ENCODE measurements at regions not wholly inside any gene's neighbourhood (a gene's known extent, or its start where the extent isn't known, plus 50 kb on each side); places are given as distances from the start of the nearest gene placed in this dataset.

GRCh38 chr14:95025218-95025617, 132.1 kb downstream of the DICER1 start:
- no peaks in the 10 kb centered on the region for H3K36me3 ChIP-seq
- TF ChIP-seq CTCF (IDR thresholded peaks at IDR 0.05): no peak
- DNase-seq (ENCODE audit: low spot score in 2 of 2): no peak
- H3K27ac ChIP-seq: no peak overlapping the region
- H3K9me3 ChIP-seq: no peaks in the 10 kb centered on the region
- intact Hi-C loops (cut with DNase I): no loop called here
- no peak overlapping the region for H3K4me3 ChIP-seq
- no peaks in the 10 kb centered on the region for H3K27me3 ChIP-seq
- no peaks in the 10 kb centered on the region for H3K4me1 ChIP-seq

- no peak for DNase-seq (ENCODE audit: low spot score in 2 of 2)
- no peak for TF ChIP-seq CTCF (IDR thresholded peaks at IDR 0.05)
These were observed 132.9 kb downstream of the DICER1 start for GRCh38 chr14:95024380-95024779.

GRCh38 chr14:95023886-95024285, 133.4 kb downstream of the DICER1 start:
- no peak for DNase-seq (ENCODE audit: low spot score in 2 of 2)
- Histone ChIP-seq H3K36me3 (no peaks in the 10 kb centered on the region), H3K27ac (no peak overlapping the region), H3K4me3 (no peak overlapping the region), H3K27me3 (no peaks in the 10 kb centered on the region), H3K9me3 (no peaks in the 10 kb centered on the region), H3K4me1 (no peaks in the 10 kb centered on the region)
- no peak for TF ChIP-seq CTCF (IDR thresholded peaks at IDR 0.05)
- intact Hi-C loops (cut with DNase I): no loop called here

More at GRCh38 chr14:95024380-95024779, 132.9 kb downstream of the DICER1 start:
- intact Hi-C loops (cut with DNase I): no loop called here
- H3K4me3 ChIP-seq: no peak overlapping the region
- H3K27me3 ChIP-seq: no peaks in the 10 kb centered on the region
- no peaks in the 10 kb centered on the region for H3K4me1 ChIP-seq
- no peaks in the 10 kb centered on the region for H3K36me3 ChIP-seq
- no peak overlapping the region for H3K27ac ChIP-seq
- no peaks in the 10 kb centered on the region for H3K9me3 ChIP-seq

DNA sequence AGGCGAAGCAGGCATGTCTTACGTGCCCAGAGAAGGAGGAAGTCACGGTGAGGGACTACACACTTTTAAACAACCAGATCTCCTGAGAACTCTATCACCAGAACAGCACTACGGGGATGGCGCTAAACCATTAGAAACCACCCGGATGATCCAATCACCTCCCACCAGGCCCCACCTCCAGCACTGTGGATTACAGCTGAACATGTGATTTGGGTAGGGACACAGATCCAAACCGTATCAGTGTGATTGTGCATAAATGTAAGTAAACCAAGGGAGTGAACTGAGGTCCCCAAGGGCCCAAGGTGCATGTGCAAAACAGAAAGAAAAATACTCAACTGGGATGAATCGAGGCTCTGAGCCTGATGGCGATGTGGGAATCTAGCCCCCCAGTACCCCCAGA, 134.2 kb downstream of the DICER1 start:
- no peak overlapping the region for H3K4me3 ChIP-seq
- H3K27ac ChIP-seq: no peak overlapping the region
- intact Hi-C loops (cut with DNase I): no loop called here
- no peaks in the 10 kb centered on the region for H3K36me3 ChIP-seq
- no peak for TF ChIP-seq CTCF (IDR thresholded peaks at IDR 0.05)
- no peaks in the 10 kb centered on the region for H3K9me3 ChIP-seq
- no peaks in the 10 kb centered on the region for H3K27me3 ChIP-seq
- no peaks in the 10 kb centered on the region for H3K4me1 ChIP-seq
- no peak for DNase-seq (ENCODE audit: low spot score in 2 of 2)

- no peaks in the 10 kb centered on the region for H3K36me3 ChIP-seq
- intact Hi-C loops (cut with DNase I): no loop called here
- H3K9me3 ChIP-seq: no peaks in the 10 kb centered on the region
- H3K4me1 ChIP-seq: no peaks in the 10 kb centered on the region
- no peak for DNase-seq (ENCODE audit: low spot score in 2 of 2)
- H3K27me3 ChIP-seq: no peaks in the 10 kb centered on the region
- no peak overlapping the region for H3K27ac ChIP-seq
- no peak for TF ChIP-seq CTCF (IDR thresholded peaks at IDR 0.05)
- H3K4me3 ChIP-seq: no peak overlapping the region
These were observed 135.7 kb downstream of the DICER1 start for GRCh38 chr14:95021588-95021987.

DNA sequence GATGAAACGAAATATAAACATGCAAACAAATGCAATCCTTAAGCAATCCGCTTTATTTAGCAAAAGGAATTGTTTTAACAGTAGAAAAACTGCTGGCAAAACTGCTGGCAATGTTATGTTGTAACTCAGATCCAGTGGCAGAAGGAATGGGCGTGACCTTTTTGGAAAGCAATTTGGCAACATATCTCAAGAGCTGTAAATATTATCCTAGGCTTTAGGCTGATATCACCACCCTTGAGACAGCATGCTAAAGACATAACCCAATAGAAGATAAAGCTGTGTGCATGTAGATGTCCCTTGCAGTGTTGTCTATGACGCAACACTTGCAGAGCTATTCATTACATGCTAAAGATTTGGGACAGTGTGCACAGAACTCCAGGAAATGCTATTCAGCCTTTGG, 138.5 kb downstream of the DICER1 start:
- DNase-seq (ENCODE audit: low spot score in 2 of 2): no peak
- intact Hi-C loops (cut with DNase I): no loop called here
- H3K36me3 ChIP-seq: no peaks in the 10 kb centered on the region
- no peak overlapping the region for H3K4me3 ChIP-seq
- no peaks in the 10 kb centered on the region for H3K4me1 ChIP-seq
- no peaks in the 10 kb centered on the region for H3K27me3 ChIP-seq
- H3K9me3 ChIP-seq: peaks cover 0 to 3% of the 10 kb centered on the region in 2 donors
- no peak for TF ChIP-seq CTCF (IDR thresholded peaks at IDR 0.05)
- no peak overlapping the region for H3K27ac ChIP-seq
